NB4 (cell line): ENCODE measurements at regions not wholly inside any gene's neighbourhood (a gene's known extent, or its start where the extent isn't known, plus 50 kb on each side); places are given as distances from the start of the nearest gene placed in this dataset.

Source experiments
- DNase-seq: peaks from one replicate; pipeline ENCODE4 v3.0.0; 2010; ENCODE audit warnings: low read depth
- H3K4me3 ChIP-seq: one replicate; pipeline ENCODE4 v1.5.1; 2011; ENCODE audit warnings: mild to moderate bottlenecking, low read depth, low read length, moderate library complexity
- CTCF ChIP-seq: IDR thresholded peaks from one replicate; pipeline ENCODE4 v1.5.1; 2012; ENCODE audit warnings: low read depth, low read length
- MAX ChIP-seq: IDR thresholded peaks from 2 replicates; pipeline ENCODE4 v1.6.1; 2011; ENCODE audit warnings: low read depth, low read length
- MYC ChIP-seq: IDR thresholded peaks from 2 replicates; pipeline ENCODE4 v1.6.1; 2011; ENCODE audit warnings: low read depth, low read length
- POLR2A ChIP-seq: IDR thresholded peaks from 2 replicates; pipeline ENCODE4 v1.6.1; 2011; ENCODE audit warnings: mild to moderate bottlenecking; ENCODE audit not compliant: insufficient read length; ENCODE audit errors: extremely low read depth

GRCh38 chr20:52616629-52617028 is 355.5 kb upstream of the TSHZ2 start:
- no peak overlapping the region for H3K4me3 ChIP-seq
- no peak for DNase-seq
- TF ChIP-seq CTCF = no peak
- no peak for TF ChIP-seq MAX
- TF ChIP-seq POLR2A = no peak
- no peak for TF ChIP-seq MYC

GRCh38 chr20:52614051-52614863 is 357.9 kb upstream of the TSHZ2 start:
- no peak for TF ChIP-seq POLR2A
- no peak for TF ChIP-seq MYC
- no peak for TF ChIP-seq MAX
- TF ChIP-seq CTCF = no peak
- no peak overlapping the region for H3K4me3 ChIP-seq

GRCh38 chr20:52612046-52612632 is 360.0 kb upstream of the TSHZ2 start:
- no peak for DNase-seq
- no peak for TF ChIP-seq MAX
- TF ChIP-seq CTCF = no peak
- no peak for TF ChIP-seq MYC
- no peak for TF ChIP-seq POLR2A
- no peak overlapping the region for H3K4me3 ChIP-seq

More at GRCh38 chr20:52614051-52614863, 357.9 kb upstream of the TSHZ2 start:
- DNase-seq = no peak

- no peak for TF ChIP-seq MYC
- TF ChIP-seq CTCF = no peak
- TF ChIP-seq MAX = no peak
- no peak for TF ChIP-seq POLR2A
- no peak overlapping the region for H3K4me3 ChIP-seq
- no peak for DNase-seq
Measured at GRCh38 chr20:52610749-52611148, 361.4 kb upstream of the TSHZ2 start.

GRCh38 chr20:52601295-52601971 is 370.7 kb upstream of the TSHZ2 start:
- H3K4me3 ChIP-seq = no peak overlapping the region
- DNase-seq = peak; percentile 31
- TF ChIP-seq CTCF (no peak), MAX (no peak), MYC (no peak)
